ENCODE measurements at regions not wholly inside any gene's neighbourhood (a gene's known extent, or its start where the extent isn't known, plus 50 kb on each side); places are given as distances from the start of the nearest gene placed in this dataset.
"Not testable (repeated sequence)": the region's sequence is repeated elsewhere in the genome, so short reads cannot be mapped to it uniquely, and the experiment has no call there.

GRCh38 chr13:54799621-54800226 is 1771.1 kb downstream of the OLFM4 start:
- intact Hi-C loops (cut with DNase I): no loop called here
- TF ChIP-seq EP300 (IDR thresholded peaks at IDR 0.05): no peak
- no peak for TF ChIP-seq POLR2AphosphoS5 (IDR thresholded peaks at IDR 0.05)
- TF ChIP-seq, protein P1, sequence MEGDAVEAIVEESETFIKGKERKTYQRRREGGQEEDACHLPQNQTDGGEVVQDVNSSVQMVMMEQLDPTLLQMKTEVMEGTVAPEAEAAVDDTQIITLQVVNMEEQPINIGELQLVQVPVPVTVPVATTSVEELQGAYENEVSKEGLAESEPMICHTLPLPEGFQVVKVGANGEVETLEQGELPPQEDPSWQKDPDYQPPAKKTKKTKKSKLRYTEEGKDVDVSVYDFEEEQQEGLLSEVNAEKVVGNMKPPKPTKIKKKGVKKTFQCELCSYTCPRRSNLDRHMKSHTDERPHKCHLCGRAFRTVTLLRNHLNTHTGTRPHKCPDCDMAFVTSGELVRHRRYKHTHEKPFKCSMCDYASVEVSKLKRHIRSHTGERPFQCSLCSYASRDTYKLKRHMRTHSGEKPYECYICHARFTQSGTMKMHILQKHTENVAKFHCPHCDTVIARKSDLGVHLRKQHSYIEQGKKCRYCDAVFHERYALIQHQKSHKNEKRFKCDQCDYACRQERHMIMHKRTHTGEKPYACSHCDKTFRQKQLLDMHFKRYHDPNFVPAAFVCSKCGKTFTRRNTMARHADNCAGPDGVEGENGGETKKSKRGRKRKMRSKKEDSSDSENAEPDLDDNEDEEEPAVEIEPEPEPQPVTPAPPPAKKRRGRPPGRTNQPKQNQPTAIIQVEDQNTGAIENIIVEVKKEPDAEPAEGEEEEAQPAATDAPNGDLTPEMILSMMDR (IDR thresholded peaks at IDR 0.05): no peak
- no peak for TF ChIP-seq POLR2A (IDR thresholded peaks at IDR 0.05)
- WGBS, 2 donors: 94 to 96% methylated on average over 37 of the region's 37 CpGs
- Histone ChIP-seq H3K36me3 (no peaks in the 10 kb centered on the region), H3K9me3 (no peaks in the 10 kb centered on the region), H3K4me1 (no peaks in the 10 kb centered on the region), H3K27ac (no peak overlapping the region), H3K4me3 (no peak overlapping the region), H3K27me3 (no peaks in the 10 kb centered on the region)
- no peak for DNase-seq

GRCh38 chr13:54802226-54802625 is 1773.6 kb downstream of the OLFM4 start:
- H3K4me3 ChIP-seq: no peak overlapping the region
- no peaks in the 10 kb centered on the region for H3K9me3 ChIP-seq
- WGBS, 2 donors: 90 to 92% methylated on average over 4 of the region's 4 CpGs
- intact Hi-C loops (cut with DNase I): no loop called here
- no peak overlapping the region for H3K27ac ChIP-seq
- H3K36me3 ChIP-seq: no peaks in the 10 kb centered on the region
- no peaks in the 10 kb centered on the region for H3K27me3 ChIP-seq
- no peaks in the 10 kb centered on the region for H3K4me1 ChIP-seq
- no peak for DNase-seq
- TF ChIP-seq, protein P1 (IDR thresholded peaks at IDR 0.05): no peak
- no peak for TF ChIP-seq EP300 (IDR thresholded peaks at IDR 0.05)
- TF ChIP-seq POLR2AphosphoS5 (IDR thresholded peaks at IDR 0.05): no peak
- no peak for TF ChIP-seq POLR2A (IDR thresholded peaks at IDR 0.05)

- no peak for DNase-seq
- H3K36me3 ChIP-seq: no peaks in the 10 kb centered on the region
- intact Hi-C loops (cut with DNase I): no loop called here
- no peak overlapping the region for H3K27ac ChIP-seq
- WGBS, 2 donors: 89% methylated on average over 3 of the region's 3 CpGs
- TF ChIP-seq, protein P1 (IDR thresholded peaks at IDR 0.05): no peak
- TF ChIP-seq POLR2AphosphoS5 (IDR thresholded peaks at IDR 0.05) (no peak), POLR2A (IDR thresholded peaks at IDR 0.05) (no peak), EP300 (IDR thresholded peaks at IDR 0.05) (no peak)
- H3K4me3 ChIP-seq: no peak overlapping the region
- H3K4me1 ChIP-seq: no peaks in the 10 kb centered on the region
- no peaks in the 10 kb centered on the region for H3K9me3 ChIP-seq
- no peaks in the 10 kb centered on the region for H3K27me3 ChIP-seq
Observed at GRCh38 chr13:54805743-54806142, 1777.1 kb downstream of the OLFM4 start.

- intact Hi-C loops (cut with DNase I); DNase-seq; H3K27me3 ChIP-seq; H3K36me3 ChIP-seq; H3K4me1 ChIP-seq; H3K9me3 ChIP-seq; H3K4me3 ChIP-seq; H3K27ac ChIP-seq: not testable (repeated sequence)
- WGBS, 2 donors: 40 to 55% methylated on average over 4 of the region's 4 CpGs
Observed at GRCh38 chr13:54821938-54822470, 1793.4 kb downstream of the OLFM4 start.

DNA sequence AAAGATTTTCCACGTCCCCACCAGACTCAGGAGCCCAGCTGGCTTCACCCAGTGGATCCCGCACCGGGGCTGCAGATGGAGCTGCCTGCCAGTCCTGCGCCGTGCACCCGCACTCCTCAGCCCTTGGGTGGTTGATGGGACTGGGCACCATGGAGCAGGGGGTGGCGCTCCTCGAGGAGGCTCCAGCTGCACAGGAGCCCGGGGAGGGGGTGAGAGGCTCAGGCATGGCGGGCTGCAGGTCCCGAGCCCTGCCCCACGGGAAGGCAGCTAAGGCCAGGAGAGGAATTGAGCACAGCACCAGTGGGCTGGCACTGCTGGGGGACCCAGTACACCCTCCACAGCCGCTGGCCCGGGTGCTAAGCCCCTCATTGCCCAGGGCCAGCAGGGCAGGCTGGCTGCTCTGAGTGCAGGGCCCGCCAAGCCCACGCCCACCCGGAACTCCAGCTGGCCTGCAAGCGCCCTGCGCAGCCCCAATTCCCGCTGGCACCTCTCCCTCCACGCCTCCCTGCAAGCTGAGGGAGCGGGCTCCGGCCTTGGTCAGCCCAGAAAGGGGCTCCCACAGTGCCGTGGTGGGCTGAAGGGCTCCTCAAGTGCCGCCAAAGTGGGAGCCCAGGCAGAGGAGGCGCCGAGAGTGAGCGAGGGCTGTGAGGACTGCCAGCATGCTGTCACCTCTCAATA is 1800.9 kb downstream of the OLFM4 start:
- WGBS, 2 donors: 93 to 94% methylated on average over 28 of the region's 28 CpGs
- H3K27ac ChIP-seq; H3K36me3 ChIP-seq; H3K27me3 ChIP-seq; H3K4me3 ChIP-seq; intact Hi-C loops (cut with DNase I); H3K4me1 ChIP-seq; DNase-seq; H3K9me3 ChIP-seq: not testable (repeated sequence)

All from sigmoid colon (tissue), 6 donors.